CD14-positive monocyte (primary cell): ENCODE measurements at regions not wholly inside any gene's neighbourhood (a gene's known extent, or its start where the extent isn't known, plus 50 kb on each side); places are given as distances from the start of the nearest gene placed in this dataset.

Experiments
- DNase-seq, 3 donors: peaks; one replicate each; pipeline ENCODE4 v3.0.0-alpha.2; 2011 to 2022
- H2AFZ ChIP-seq: 2 replicates; pipeline ENCODE4 v1.6.0; 2012; ENCODE audit warnings: mild to moderate bottlenecking, low read depth, low read length, inconsistent platforms; ENCODE audit not compliant: insufficient read depth, poor library complexity, severe bottlenecking
- H3K27ac ChIP-seq, 2 donors: 1 replicate in 1 of 2; 2 replicates in 1 of 2; pipeline ENCODE4 v1.5.1; 2012 to 2013; ENCODE audit warnings: low read length in 2 of 2, control low read depth in 1 of 2, inconsistent platforms in 1 of 2, low read depth in 1 of 2, mild to moderate bottlenecking in 1 of 2
- H3K27me3 ChIP-seq, 2 donors: one replicate each; pipeline versions ENCODE4 v1.6.0 to v1.6.1; 2011 to 2013; ENCODE audit warnings: low read length in 2 of 2; ENCODE audit not compliant: control insufficient read depth in 2 of 2, insufficient read depth in 2 of 2
- H3K36me3 ChIP-seq, 2 donors: replicated peaks in 1 of 2; 1 replicate in 1 of 2; 2 replicates in 1 of 2; pipeline versions ENCODE4 v1.5.1 to v1.6.1; 2012 to 2013; ENCODE audit warnings: low read length in 2 of 2, control low read depth in 1 of 2, inconsistent platforms in 1 of 2, mild to moderate bottlenecking in 1 of 2; ENCODE audit not compliant: insufficient read depth in 2 of 2, control insufficient read depth in 1 of 2
- H3K4me1 ChIP-seq, 2 donors: 1 replicate in 1 of 2; 2 replicates in 1 of 2; pipeline versions ENCODE4 v1.5.1 to v1.6.1; 2012 to 2013; ENCODE audit warnings: low read length in 2 of 2, control low read depth in 1 of 2, inconsistent platforms in 1 of 2, mild to moderate bottlenecking in 1 of 2, moderate library complexity in 1 of 2; ENCODE audit not compliant: insufficient read depth in 2 of 2, control insufficient read depth in 1 of 2
- H3K4me2 ChIP-seq: replicated peaks from 2 replicates; pipeline ENCODE3; 2012; ENCODE audit warnings: low read length, moderate library complexity, mild to moderate bottlenecking; ENCODE audit not compliant: poor library complexity, severe bottlenecking; ENCODE audit errors: extremely low read depth
- H3K4me3 ChIP-seq, 3 experiments: fragments of 200-600 bp in 1 of 3; sonication (generic) in 1 of 3; replicated peaks in 1 of 3; 1 replicate in 2 of 3; 2 replicates in 1 of 3; pipeline ENCODE4 v1.5.1; 2011 to 2013; ENCODE audit warnings: low read length in 3 of 3, mild to moderate bottlenecking in 3 of 3, control low read depth in 2 of 3, low read depth in 2 of 3, inconsistent platforms in 1 of 3, moderate library complexity in 1 of 3
- H3K79me2 ChIP-seq: 2 replicates; pipeline ENCODE4 v1.6.0; 2012; ENCODE audit warnings: mild to moderate bottlenecking, control low read depth, inconsistent platforms, low read length, moderate library complexity; ENCODE audit not compliant: insufficient read depth
- H3K9ac ChIP-seq: 2 replicates; pipeline ENCODE4 v1.6.0; 2017; ENCODE audit warnings: low read length, mild to moderate bottlenecking; ENCODE audit not compliant: insufficient read depth, poor library complexity, severe bottlenecking
- H3K9me3 ChIP-seq, 2 donors: replicated peaks in 1 of 2; 1 replicate in 1 of 2; 2 replicates in 1 of 2; pipeline versions ENCODE4 v1.5.1 to v1.6.1; 2012 to 2013; ENCODE audit warnings: low read length in 2 of 2, control low read depth in 1 of 2; ENCODE audit not compliant: control insufficient read depth in 1 of 2, insufficient read depth in 1 of 2
- H4K20me1 ChIP-seq: 2 replicates; pipeline ENCODE4 v1.6.0; 2012; ENCODE audit warnings: mild to moderate bottlenecking, low read length, control low read depth, moderate library complexity; ENCODE audit not compliant: insufficient read depth
- H3K27ac Mint-ChIP-seq, 7 donors: one replicate each; pipeline ENCODE4 v1.8.0; 2020; ENCODE audit warnings: mild to moderate bottlenecking in 7 of 7, mixed read lengths in 7 of 7, moderate library complexity in 6 of 7, inconsistent platforms in 2 of 7
- H3K27me3 Mint-ChIP-seq, 3 donors: one replicate each; pipeline ENCODE4 v1.8.0; 2021 to 2022; ENCODE audit warnings: low read depth in 3 of 3, mild to moderate bottlenecking in 3 of 3, mixed read lengths in 3 of 3, moderate library complexity in 3 of 3, inconsistent platforms in 1 of 3
- H3K36me3 Mint-ChIP-seq, 2 donors: one replicate each; pipeline ENCODE4 v1.8.0; 2020; ENCODE audit warnings: mixed read lengths in 2 of 2, inconsistent platforms in 1 of 2, mild to moderate bottlenecking in 1 of 2
- H3K4me1 Mint-ChIP-seq: one replicate; pipeline ENCODE4 v1.8.0; 2020; ENCODE audit warnings: mild to moderate bottlenecking, mixed read lengths
- H3K4me3 Mint-ChIP-seq, 2 donors: one replicate each; pipeline ENCODE4 v1.8.0; 2020; ENCODE audit warnings: mild to moderate bottlenecking in 2 of 2, mixed read lengths in 2 of 2, moderate library complexity in 1 of 2
- H3K9me3 Mint-ChIP-seq, 7 donors: one replicate each; pipeline ENCODE4 v1.8.0; 2020 to 2022; ENCODE audit warnings: mixed read lengths in 7 of 7, mild to moderate bottlenecking in 6 of 7, moderate library complexity in 6 of 7, inconsistent platforms in 2 of 7
- CTCF ChIP-seq: fragments of 200-600 bp; IDR thresholded peaks from one replicate; pipeline ENCODE4 v1.8.0; 2022; ENCODE audit warnings: antibody characterized with exemption, mild to moderate bottlenecking
- WGBS: methylation state at CpG from one replicate; pipeline ENCODE4 v1.1.5; 2013; ENCODE audit warnings: missing lambda C conversion rate; ENCODE audit not compliant: insufficient coverage; 5-methylcytosine and 5-hydroxymethylcytosine counted together
- intact Hi-C, 2 donors: fragments of 100-400 bp; cut with micrococcal nuclease; formaldehyde crosslinking; loops; one replicate each; pipeline versions ENCODE4 v1.15.0 to v1.15.1; 2023

DNA sequence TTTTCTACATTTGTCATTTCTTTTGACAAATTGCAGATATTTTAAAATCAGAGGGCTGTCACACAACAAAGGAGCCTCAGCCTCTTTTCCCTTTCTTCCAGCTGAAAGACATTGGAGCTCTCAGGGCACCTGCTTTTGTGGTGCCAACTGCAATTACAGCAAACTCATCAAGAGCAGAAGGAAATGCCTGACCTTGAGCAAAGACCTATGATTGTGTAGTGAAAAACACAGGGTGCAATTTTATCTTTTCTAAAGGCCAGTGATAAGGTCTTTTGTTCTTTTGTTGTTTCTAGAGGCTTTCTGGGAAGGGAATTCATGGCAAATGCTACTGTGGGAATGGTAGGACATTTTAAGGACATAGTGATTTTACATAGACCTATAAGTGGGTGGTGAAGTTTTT is 214.3 kb downstream of the OXSM start:
- Histone ChIP-seq H3K4me1 (no peaks in the 10 kb centered on the region), H3K36me3 (no peaks in the 10 kb centered on the region), H3K4me3 (no peak overlapping the region), H3K9me3 (peaks cover 8 to 9% of the 10 kb centered on the region in 2 donors), H3K27ac (no peak overlapping the region), H2AFZ (no peak overlapping the region), H3K4me2 (no peak overlapping the region), H3K79me2 (no peaks in the 10 kb centered on the region), H3K27me3 (no peaks in the 10 kb centered on the region), H3K9ac (no peak overlapping the region), H4K20me1 (no peaks in the 10 kb centered on the region)
- H3K4me1 Mint-ChIP-seq: no peaks in the 10 kb centered on the region
- H3K9me3 Mint-ChIP-seq: peaks cover 2 to 14% (median 7%) of the 10 kb centered on the region in 7 donors
- peaks cover 0 to 4% (median 1%) of the 10 kb centered on the region in 3 donors for H3K27me3 Mint-ChIP-seq
- no peak for TF ChIP-seq CTCF
- intact Hi-C loops: no loop called here
- H3K4me3 Mint-ChIP-seq: no peak overlapping the region
- no peak for DNase-seq
- H3K27ac Mint-ChIP-seq: no peak overlapping the region
- H3K36me3 Mint-ChIP-seq: no peaks in the 10 kb centered on the region

- DNase-seq: no peak
- H3K9me3 ChIP-seq: peaks cover 12 to 14% of the 10 kb centered on the region in 2 donors
- Mint-ChIP-seq H3K4me3 (no peak overlapping the region), H3K27me3 (no peaks in the 10 kb centered on the region), H3K9me3 (peaks cover 0 to 17% (median 3%) of the 10 kb centered on the region in 7 donors), H3K4me1 (no peaks in the 10 kb centered on the region), H3K36me3 (no peaks in the 10 kb centered on the region), H3K27ac (no peak overlapping the region)
- no peak overlapping the region for H3K27ac ChIP-seq
- H3K27me3 ChIP-seq: no peaks in the 10 kb centered on the region
- intact Hi-C loops: no loop called here
- no peak overlapping the region for H2AFZ ChIP-seq
- no peaks in the 10 kb centered on the region for H3K79me2 ChIP-seq
- H3K4me3 ChIP-seq: no peak overlapping the region
- no peak overlapping the region for H3K4me2 ChIP-seq
- no peak for TF ChIP-seq CTCF
- H3K9ac ChIP-seq: no peak overlapping the region
- WGBS: no CpG with 5 or more reads among the region's 6 CpGs
- no peaks in the 10 kb centered on the region for H4K20me1 ChIP-seq
- H3K4me1 ChIP-seq: no peaks in the 10 kb centered on the region
- no peaks in the 10 kb centered on the region for H3K36me3 ChIP-seq
Observed at GRCh38 chr3:26011276-26011675, 221.4 kb downstream of the OXSM start.
